NCI-H526 (cell line): ENCODE measurements at regions not wholly inside any gene's neighbourhood (a gene's known extent, or its start where the extent isn't known, plus 50 kb on each side); places are given as distances from the start of the nearest gene placed in this dataset.

Experiments used
- DNase-seq, 2 experiments: peaks; one replicate each; lab custom pipeline; 2025; lab: John Stamatoyannopoulos, UW

- no peak for DNase-seq
Measured at GRCh38 chr3:159789017-159789416, 199.6 kb upstream of the IL12A start.

GRCh38 chr3:159789742-159790635 is 198.6 kb upstream of the IL12A start:
- no peak for DNase-seq

GRCh38 chr3:159791336-159791735 is 197.3 kb upstream of the IL12A start:
- no peak for DNase-seq

- DNase-seq: no peak
Measured at GRCh38 chr3:159792070-159792469, 196.6 kb upstream of the IL12A start.

GRCh38 chr3:159795042-159795441 is 193.6 kb upstream of the IL12A start:
- no peak for DNase-seq

- DNase-seq: no peak
Measured at GRCh38 chr3:159795681-159796175, 192.9 kb upstream of the IL12A start.

- no peak for DNase-seq
Measured at GRCh38 chr3:159796226-159796625, 192.4 kb upstream of the IL12A start.

GRCh38 chr3:159796744-159797143 is 191.9 kb upstream of the IL12A start:
- no peak for DNase-seq

- DNase-seq: no peak
Measured at GRCh38 chr3:159797771-159798170, 190.9 kb upstream of the IL12A start.

GRCh38 chr3:159798951-159799350 is 189.7 kb upstream of the IL12A start:
- DNase-seq: no peak

GRCh38 chr3:159800434-159801155 is 188.0 kb upstream of the IL12A start:
- DNase-seq: no peak

GRCh38 chr3:159802864-159803263 is 185.8 kb upstream of the IL12A start:
- DNase-seq: no peak

- no peak for DNase-seq
Measured at GRCh38 chr3:159803459-159803858, 185.2 kb upstream of the IL12A start.

GRCh38 chr3:159804726-159805410 is 183.8 kb upstream of the IL12A start:
- DNase-seq: peak; percentile 52 to 80

GRCh38 chr3:159805411-159805772 is 183.2 kb upstream of the IL12A start:
- no peak for DNase-seq

- DNase-seq: no peak
Measured at GRCh38 chr3:159806412-159806811, 182.2 kb upstream of the IL12A start.

- DNase-seq: no peak
Measured at GRCh38 chr3:159807137-159808040, 181.2 kb upstream of the IL12A start.

- DNase-seq: peak; percentile 42 to 72
Measured at GRCh38 chr3:159813822-159814531, 174.7 kb upstream of the IL12A start.

GRCh38 chr3:159816512-159816911 is 172.1 kb upstream of the IL12A start:
- no peak for DNase-seq

GRCh38 chr3:159817126-159817525 is 171.5 kb upstream of the IL12A start:
- DNase-seq: no peak

GRCh38 chr3:159817571-159817970 is 171.1 kb upstream of the IL12A start:
- no peak for DNase-seq
